ENCODE measurements at regions not wholly inside any gene's neighbourhood (a gene's known extent, or its start where the extent isn't known, plus 50 kb on each side); places are given as distances from the start of the nearest gene placed in this dataset.

DNA sequence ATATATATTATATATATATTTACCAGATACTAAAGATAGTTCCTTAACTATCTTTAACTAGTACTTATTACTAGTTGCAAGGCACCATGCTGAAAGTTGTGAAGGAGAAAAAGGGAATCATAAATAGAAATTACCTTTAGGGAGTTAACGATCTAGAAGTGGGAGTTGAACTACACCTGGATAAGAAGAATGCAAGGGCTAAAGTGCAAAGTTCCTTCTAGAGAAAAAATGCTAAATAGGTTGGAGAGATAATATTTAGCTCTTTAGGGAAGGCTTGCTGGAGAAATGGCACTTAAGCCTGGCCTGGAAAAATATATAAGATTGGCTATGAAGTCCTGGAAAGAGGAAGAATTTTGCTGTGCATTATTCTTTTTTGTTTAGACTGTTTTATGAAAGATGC is 130.6 kb upstream of the IGSF10 start:
- TF ChIP-seq POLR2A (IDR thresholded peaks at IDR 0.05; ENCODE audit: low read depth, low read length) (no peak), POLR2AphosphoS5 (IDR thresholded peaks at IDR 0.05; ENCODE audit: low read depth, low read length) (no peak), TAF1 (IDR thresholded peaks at IDR 0.05; ENCODE audit: low read depth, low read length) (no peak), SPI1 (IDR thresholded peaks at IDR 0.05; ENCODE audit: low read depth, low read length) (no peak)

All from GM12891 (cell line).